ENCODE measurements at regions not wholly inside any gene's neighbourhood (a gene's known extent, or its start where the extent isn't known, plus 50 kb on each side); places are given as distances from the start of the nearest gene placed in this dataset.

DNA sequence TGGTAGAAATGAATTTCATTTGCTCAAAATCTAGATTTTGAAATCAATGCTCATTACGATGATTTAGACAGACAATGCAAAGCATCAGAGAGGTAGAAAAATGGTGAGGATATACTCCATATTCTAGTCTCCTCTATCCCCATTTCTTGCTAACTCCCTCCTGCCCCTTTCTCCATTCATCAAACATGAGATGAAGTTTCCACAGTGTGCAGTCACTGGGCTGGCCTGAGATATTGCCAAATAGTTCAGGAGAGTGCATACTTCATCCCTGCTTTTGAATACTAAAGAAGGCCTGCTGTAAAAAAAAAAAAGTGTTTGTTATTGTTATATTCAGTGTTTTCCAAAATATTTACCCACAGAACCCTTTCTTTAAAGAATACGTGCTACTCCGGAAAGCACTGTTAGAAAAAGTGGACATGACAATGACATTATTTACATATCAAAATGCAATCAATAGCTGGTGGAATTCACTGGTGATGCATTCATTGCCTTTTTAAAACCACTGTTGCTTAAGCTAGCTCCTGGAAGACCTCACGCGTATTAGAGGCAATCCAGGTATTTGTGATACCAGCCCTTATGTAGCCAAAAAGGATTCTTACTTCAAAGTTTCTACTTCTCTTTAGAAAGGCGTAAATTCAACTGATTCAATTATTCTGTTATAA is 247.6 kb upstream of the SOX2 start:
- Mint-ChIP-seq H3K27ac (ENCODE audit: unreplicated experiment) (peak overlapping the region; percentile 24), H3K4me3 (no peak overlapping the region), H3K4me1 (peaks cover 57% of the 10 kb centered on the region), H3K27me3 (ENCODE audit: low read depth) (no peaks in the 10 kb centered on the region), H3K36me3 (ENCODE audit: low read depth) (peaks cover 2% of the 10 kb centered on the region), H3K9me3 (no peaks in the 10 kb centered on the region)
- TF ChIP-seq, protein P1, sequence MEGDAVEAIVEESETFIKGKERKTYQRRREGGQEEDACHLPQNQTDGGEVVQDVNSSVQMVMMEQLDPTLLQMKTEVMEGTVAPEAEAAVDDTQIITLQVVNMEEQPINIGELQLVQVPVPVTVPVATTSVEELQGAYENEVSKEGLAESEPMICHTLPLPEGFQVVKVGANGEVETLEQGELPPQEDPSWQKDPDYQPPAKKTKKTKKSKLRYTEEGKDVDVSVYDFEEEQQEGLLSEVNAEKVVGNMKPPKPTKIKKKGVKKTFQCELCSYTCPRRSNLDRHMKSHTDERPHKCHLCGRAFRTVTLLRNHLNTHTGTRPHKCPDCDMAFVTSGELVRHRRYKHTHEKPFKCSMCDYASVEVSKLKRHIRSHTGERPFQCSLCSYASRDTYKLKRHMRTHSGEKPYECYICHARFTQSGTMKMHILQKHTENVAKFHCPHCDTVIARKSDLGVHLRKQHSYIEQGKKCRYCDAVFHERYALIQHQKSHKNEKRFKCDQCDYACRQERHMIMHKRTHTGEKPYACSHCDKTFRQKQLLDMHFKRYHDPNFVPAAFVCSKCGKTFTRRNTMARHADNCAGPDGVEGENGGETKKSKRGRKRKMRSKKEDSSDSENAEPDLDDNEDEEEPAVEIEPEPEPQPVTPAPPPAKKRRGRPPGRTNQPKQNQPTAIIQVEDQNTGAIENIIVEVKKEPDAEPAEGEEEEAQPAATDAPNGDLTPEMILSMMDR (conservative IDR thresholded peaks at IDR 0.05), result no peak
- DNase-seq (ENCODE audit: low read depth, low spot score), result no peak

DNA sequence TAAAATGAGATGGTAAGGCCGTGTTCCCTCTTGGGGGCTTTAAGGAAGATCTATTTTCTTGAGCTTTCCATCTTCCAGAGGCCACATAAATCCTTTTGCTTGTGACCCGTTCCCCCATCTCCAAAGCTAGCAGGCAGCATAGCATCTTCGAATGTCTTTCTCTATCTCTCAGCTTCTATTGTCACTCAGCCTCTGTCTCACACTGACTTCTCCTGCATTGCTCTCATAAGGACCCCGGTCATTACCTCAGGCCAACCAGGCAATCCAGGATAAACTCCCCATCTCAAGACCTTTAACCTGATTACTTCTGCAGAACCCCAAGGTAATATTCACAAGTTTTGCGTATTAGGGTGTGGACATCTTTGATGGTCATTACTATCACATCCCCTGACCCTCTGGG is 250.3 kb upstream of the SOX2 start:
- Mint-ChIP-seq H3K4me3 (peak overlapping the region; percentile 62), H3K36me3 (ENCODE audit: low read depth) (peaks cover 2% of the 10 kb centered on the region), H3K27ac (ENCODE audit: unreplicated experiment) (no peak overlapping the region), H3K4me1 (peaks cover 58% of the 10 kb centered on the region), H3K9me3 (no peaks in the 10 kb centered on the region), H3K27me3 (ENCODE audit: low read depth) (no peaks in the 10 kb centered on the region)
- TF ChIP-seq, protein P1 (conservative IDR thresholded peaks at IDR 0.05), result no peak
- no peak for DNase-seq (ENCODE audit: low read depth, low spot score)

DNA sequence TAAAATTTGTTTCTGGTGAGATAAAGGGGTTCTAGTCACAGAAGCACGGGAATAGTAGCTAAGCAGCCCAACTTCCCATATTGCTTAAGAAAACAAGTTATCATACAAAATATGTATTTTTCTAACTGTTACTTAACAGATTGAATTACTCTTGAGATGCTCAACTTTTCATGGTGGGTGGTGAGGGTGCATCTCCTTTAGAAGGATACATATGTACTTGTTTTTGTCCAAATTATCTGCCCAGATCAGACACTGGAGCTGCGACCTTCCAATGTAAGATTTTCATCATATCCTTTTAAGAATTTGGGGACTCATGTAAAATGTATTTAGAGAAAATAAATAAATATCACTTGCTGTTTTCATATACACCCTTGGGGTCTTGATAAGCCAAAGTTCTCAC is 252.2 kb upstream of the SOX2 start:
- TF ChIP-seq, protein P1 (conservative IDR thresholded peaks at IDR 0.05), result no peak
- Mint-ChIP-seq H3K9me3 (no peaks in the 10 kb centered on the region), H3K36me3 (ENCODE audit: low read depth) (peaks cover 2% of the 10 kb centered on the region), H3K4me3 (no peak overlapping the region), H3K27me3 (ENCODE audit: low read depth) (no peaks in the 10 kb centered on the region), H3K27ac (ENCODE audit: unreplicated experiment) (no peak overlapping the region), H3K4me1 (peaks cover 70% of the 10 kb centered on the region)
- DNase-seq (ENCODE audit: low read depth, low spot score), result no peak

DNA sequence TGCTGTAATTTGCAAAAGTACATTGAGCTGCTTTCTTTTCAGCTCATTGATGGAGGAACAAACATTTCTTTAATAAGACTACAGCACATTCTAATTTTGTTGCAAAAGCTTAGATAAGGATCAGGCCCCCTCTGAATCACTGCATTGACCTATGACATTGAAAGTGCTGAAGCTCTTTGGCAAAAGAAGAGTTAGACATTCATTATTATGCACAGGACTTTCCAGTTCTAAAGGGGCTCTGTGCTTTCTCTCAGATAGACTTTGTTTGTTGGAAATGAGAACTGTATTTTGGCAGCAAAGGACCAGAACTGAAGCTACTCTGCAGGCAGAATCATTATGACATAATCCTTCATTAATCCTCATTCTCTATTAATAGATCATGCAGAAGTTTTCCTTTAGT is 252.9 kb upstream of the SOX2 start:
- Mint-ChIP-seq H3K27ac (ENCODE audit: unreplicated experiment) (no peak overlapping the region), H3K36me3 (ENCODE audit: low read depth) (peaks cover 1% of the 10 kb centered on the region), H3K4me1 (peaks cover 69% of the 10 kb centered on the region), H3K9me3 (no peaks in the 10 kb centered on the region), H3K27me3 (ENCODE audit: low read depth) (no peaks in the 10 kb centered on the region), H3K4me3 (peak overlapping the region; percentile 25)
- TF ChIP-seq, protein P1 (conservative IDR thresholded peaks at IDR 0.05), result no peak
- DNase-seq (ENCODE audit: low read depth, low spot score), result no peak

DNA sequence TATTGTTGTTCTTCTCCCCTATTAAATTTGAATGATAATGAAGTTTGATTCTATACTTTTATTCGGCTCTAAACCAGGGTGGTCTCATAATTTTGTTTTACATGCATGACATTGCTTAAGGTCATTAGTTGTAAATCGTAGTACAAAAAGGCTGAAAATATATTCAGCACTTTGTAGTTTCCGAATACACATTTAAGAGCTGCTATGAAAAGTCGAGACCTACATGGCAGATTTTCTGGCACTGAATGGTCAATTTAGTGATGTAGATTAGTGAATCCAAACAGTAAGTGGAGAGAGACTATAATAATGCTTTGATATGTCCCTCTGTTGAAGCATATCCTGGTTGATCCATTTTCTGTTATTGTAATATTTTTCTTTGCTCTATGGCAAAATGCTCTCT is 254.0 kb upstream of the SOX2 start:
- Mint-ChIP-seq H3K27ac (ENCODE audit: unreplicated experiment) (peak overlapping the region; percentile 63), H3K9me3 (no peaks in the 10 kb centered on the region), H3K36me3 (ENCODE audit: low read depth) (no peaks in the 10 kb centered on the region), H3K27me3 (ENCODE audit: low read depth) (no peaks in the 10 kb centered on the region), H3K4me1 (peaks cover 77% of the 10 kb centered on the region), H3K4me3 (peak overlapping the region; percentile 6)
- no peak for DNase-seq (ENCODE audit: low read depth, low spot score)
- TF ChIP-seq, protein P1 (conservative IDR thresholded peaks at IDR 0.05), result no peak

Measured in neural crest cell (in vitro differentiated cells).